NB4 (cell line): ENCODE measurements at regions not wholly inside any gene's neighbourhood (a gene's known extent, or its start where the extent isn't known, plus 50 kb on each side); places are given as distances from the start of the nearest gene placed in this dataset.

Source experiments
- DNase-seq: peaks from one replicate; pipeline ENCODE4 v3.0.0; 2010; ENCODE audit warnings: low read depth
- H3K4me3 ChIP-seq: one replicate; pipeline ENCODE4 v1.5.1; 2011; ENCODE audit warnings: mild to moderate bottlenecking, low read depth, low read length, moderate library complexity
- CTCF ChIP-seq: IDR thresholded peaks from one replicate; pipeline ENCODE4 v1.5.1; 2012; ENCODE audit warnings: low read depth, low read length
- MYC ChIP-seq: IDR thresholded peaks from 2 replicates; pipeline ENCODE4 v1.6.1; 2011; ENCODE audit warnings: low read depth, low read length
- POLR2A ChIP-seq: IDR thresholded peaks from 2 replicates; pipeline ENCODE4 v1.6.1; 2011; ENCODE audit warnings: mild to moderate bottlenecking; ENCODE audit not compliant: insufficient read length; ENCODE audit errors: extremely low read depth
- TF ChIP-seq, protein P1 (sequence below): IDR thresholded peaks from 2 replicates; pipeline ENCODE4 v1.6.1; 2011; ENCODE audit warnings: low read depth, low read length

- no peak overlapping the region for H3K4me3 ChIP-seq
- DNase-seq: peak; percentile 36
- no peak for TF ChIP-seq MYC
- TF ChIP-seq, protein P1, sequence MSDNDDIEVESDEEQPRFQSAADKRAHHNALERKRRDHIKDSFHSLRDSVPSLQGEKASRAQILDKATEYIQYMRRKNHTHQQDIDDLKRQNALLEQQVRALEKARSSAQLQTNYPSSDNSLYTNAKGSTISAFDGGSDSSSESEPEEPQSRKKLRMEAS: peak; percentile 62; the same call in 1 of the 2 replicates
These were observed 132.2 kb upstream of the CST7 start for GRCh38 chr20:24816907-24817306.

GRCh38 chr20:24817351-24817750 lies 131.7 kb upstream of the CST7 start:
- no peak overlapping the region for H3K4me3 ChIP-seq
- TF ChIP-seq MYC (no peak), POLR2A (no peak), CTCF (no peak)
- TF ChIP-seq, protein P1: no peak
- no peak for DNase-seq

DNA sequence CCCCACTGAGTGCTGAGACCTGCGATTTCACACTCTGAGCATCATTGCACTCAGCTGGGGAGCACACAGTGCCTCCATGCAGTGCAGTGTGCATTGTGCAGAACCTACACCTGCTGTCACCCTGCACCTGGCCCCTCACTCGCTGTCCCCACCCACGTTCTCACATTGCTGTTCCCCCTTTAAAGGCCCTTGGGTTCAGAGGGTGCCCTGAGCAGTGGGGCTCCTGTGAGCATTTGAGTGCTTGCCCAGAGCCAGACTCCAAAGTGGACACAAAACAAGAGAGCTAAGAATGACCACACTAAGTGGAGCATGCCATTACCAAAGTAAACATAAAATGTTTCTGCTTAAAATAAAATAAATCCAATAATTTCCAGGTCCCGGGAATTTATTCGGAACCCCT lies 131.0 kb upstream of the CST7 start:
- no peak for DNase-seq
- no peak overlapping the region for H3K4me3 ChIP-seq
- no peak for TF ChIP-seq POLR2A
- no peak for TF ChIP-seq MYC
- no peak for TF ChIP-seq CTCF
- TF ChIP-seq, protein P1: no peak

GRCh38 chr20:24819331-24819965 lies 129.6 kb upstream of the CST7 start:
- no peak for DNase-seq
- H3K4me3 ChIP-seq: no peak overlapping the region
- no peak for TF ChIP-seq CTCF
- no peak for TF ChIP-seq MYC
- TF ChIP-seq POLR2A: no peak
- TF ChIP-seq, protein P1: no peak

- TF ChIP-seq POLR2A: no peak
- TF ChIP-seq, protein P1: no peak
- no peak for TF ChIP-seq MYC
- TF ChIP-seq CTCF: no peak
- no peak overlapping the region for H3K4me3 ChIP-seq
- no peak for DNase-seq
These were observed 128.7 kb upstream of the CST7 start for GRCh38 chr20:24820345-24820744.

DNA sequence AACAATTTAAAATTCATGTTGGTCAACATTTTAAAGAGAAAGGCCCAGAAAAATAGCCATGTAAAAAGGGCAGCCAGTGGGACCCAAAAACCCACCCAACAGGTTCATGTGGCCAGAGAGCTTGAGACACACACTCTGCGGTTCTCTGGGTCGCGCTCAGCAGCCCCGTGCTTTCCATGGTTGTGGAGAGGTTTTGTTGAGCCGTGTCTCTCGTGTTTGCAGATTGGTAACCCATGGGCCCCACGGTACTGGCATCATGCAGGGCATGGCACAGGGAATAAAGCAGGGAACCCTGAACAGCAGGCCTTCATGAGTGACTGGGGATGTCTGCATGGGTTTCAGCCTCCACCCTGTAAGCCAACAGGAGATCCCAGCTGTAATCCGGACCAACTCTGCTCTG lies 127.7 kb upstream of the CST7 start:
- H3K4me3 ChIP-seq: no peak overlapping the region
- TF ChIP-seq, protein P1: no peak
- TF ChIP-seq CTCF (no peak), MYC (no peak), POLR2A (no peak)
- DNase-seq: no peak
